PC-3 (cell line): ENCODE measurements at regions not wholly inside any gene's neighbourhood (a gene's known extent, or its start where the extent isn't known, plus 50 kb on each side); places are given as distances from the start of the nearest gene placed in this dataset.

Experiments
- CTCF ChIP-seq: fragments of 300-600 bp; sonication (generic); conservative IDR thresholded peaks from 2 replicates; pipeline ENCODE4 v1.5.1; 2017; ENCODE audit warnings: antibody characterized with exemption, low read depth, mild to moderate bottlenecking, low read length
- EZH2 ChIP-seq: fragments of 300-600 bp; sonication (generic); IDR thresholded peaks from one replicate; pipeline ENCODE4 v1.6.1; 2017; ENCODE audit warnings: antibody characterized with exemption, mild to moderate bottlenecking, low read length; ENCODE audit not compliant: unreplicated experiment

GRCh38 chr3:24829011-24829581, 334.4 kb upstream of the THRB start:
- TF ChIP-seq CTCF (no peak), EZH2 (no peak)
